Neuronal stem cell (in vitro differentiated cells): ENCODE measurements at regions not wholly inside any gene's neighbourhood (a gene's known extent, or its start where the extent isn't known, plus 50 kb on each side); places are given as distances from the start of the nearest gene placed in this dataset.
"Not testable (repeated sequence)": the region's sequence is repeated elsewhere in the genome, so short reads cannot be mapped to it uniquely, and the experiment has no call there.

Experiments
- DNase-seq: peaks from one replicate; pipeline ENCODE4 v3.0.0-alpha.2; 2013; ENCODE audit warnings: low spot score
- H2AFZ ChIP-seq: one replicate; pipeline ENCODE4 v1.6.1; 2013; ENCODE audit warnings: mild to moderate bottlenecking, low read length, inconsistent platforms
- H2AK5ac ChIP-seq: 2 replicates; pipeline ENCODE4 v1.6.1; 2013; ENCODE audit warnings: low read depth, mild to moderate bottlenecking, inconsistent platforms, low read length, moderate library complexity, mixed read lengths
- H2BK120ac ChIP-seq: 2 replicates; pipeline ENCODE4 v1.6.1; 2013; ENCODE audit warnings: low read depth, mild to moderate bottlenecking, inconsistent platforms, low read length, moderate library complexity, mixed read lengths
- H2BK12ac ChIP-seq: one replicate; pipeline ENCODE4 v1.6.1; 2013; ENCODE audit warnings: low read length, inconsistent platforms
- H2BK15ac ChIP-seq: 2 replicates; pipeline ENCODE4 v1.6.1; 2013; ENCODE audit warnings: mild to moderate bottlenecking, low read length, inconsistent platforms, mixed read lengths
- H2BK5ac ChIP-seq: one replicate; pipeline ENCODE4 v1.6.1; 2013; ENCODE audit warnings: inconsistent platforms, mild to moderate bottlenecking, low read length, moderate library complexity
- H3K14ac ChIP-seq: one replicate; pipeline ENCODE4 v1.6.1; 2013; ENCODE audit warnings: low read length, inconsistent platforms
- H3K18ac ChIP-seq: 2 replicates; pipeline ENCODE4 v1.6.1; 2013; ENCODE audit warnings: low read length, inconsistent platforms
- H3K23ac ChIP-seq: 2 replicates; pipeline ENCODE4 v1.6.1; 2013; ENCODE audit warnings: low read depth, mild to moderate bottlenecking, mixed read lengths, low read length, inconsistent platforms; ENCODE audit not compliant: poor library complexity
- H3K27ac ChIP-seq: replicated peaks from 3 replicates; pipeline ENCODE4 v1.5.1; 2013; ENCODE audit warnings: low read length, inconsistent platforms
- H3K27me3 ChIP-seq, 3 experiments: 2 replicates each; pipeline ENCODE4 v1.6.1; 2013; ENCODE audit warnings: low read length in 3 of 3, mild to moderate bottlenecking in 2 of 3, inconsistent platforms in 1 of 3, low read depth in 1 of 3, mixed read lengths in 1 of 3, moderate library complexity in 1 of 3; ENCODE audit not compliant: control insufficient read depth in 3 of 3, insufficient read depth in 3 of 3
- H3K36me3 ChIP-seq, 2 donors: replicated peaks in 1 of 2; 2 replicates each; pipeline ENCODE4 v1.6.1; 2013; ENCODE audit warnings: low read length in 2 of 2; ENCODE audit not compliant: control insufficient read depth in 2 of 2, insufficient read depth in 2 of 2
- H3K4ac ChIP-seq: 2 replicates; pipeline ENCODE4 v1.6.1; 2013; ENCODE audit warnings: inconsistent platforms, mild to moderate bottlenecking, low read length, moderate library complexity
- H3K4me1 ChIP-seq, 2 donors: 1 replicate in 1 of 2; 2 replicates in 1 of 2; pipeline ENCODE4 v1.6.1; 2013; ENCODE audit warnings: low read length in 2 of 2, low read depth in 1 of 2; ENCODE audit not compliant: control insufficient read depth in 2 of 2, insufficient read depth in 1 of 2
- H3K4me2 ChIP-seq: one replicate; pipeline ENCODE4 v1.6.1; 2013; ENCODE audit warnings: mild to moderate bottlenecking, low read length, inconsistent platforms; ENCODE audit not compliant: insufficient read depth, poor library complexity, severe bottlenecking
- H3K4me3 ChIP-seq, 2 donors: 2 replicates each; pipeline ENCODE4 v1.5.1; 2013; ENCODE audit warnings: low read length in 2 of 2, mild to moderate bottlenecking in 2 of 2, inconsistent platforms in 1 of 2, moderate library complexity in 1 of 2
- H3K79me1 ChIP-seq: one replicate; pipeline ENCODE4 v1.6.1; 2013; ENCODE audit warnings: low read depth, mild to moderate bottlenecking, inconsistent platforms, low read length, moderate library complexity
- H3K9ac ChIP-seq: one replicate; pipeline ENCODE4 v1.6.1; 2013; ENCODE audit warnings: mild to moderate bottlenecking, low read depth, low read length, inconsistent platforms; ENCODE audit not compliant: poor library complexity
- H3K9me3 ChIP-seq, 2 donors: replicated peaks in 1 of 2; 2 replicates each; pipeline versions ENCODE3 to v1.6.1; 2013; ENCODE audit warnings: low read length in 2 of 2, mild to moderate bottlenecking in 2 of 2, inconsistent platforms in 1 of 2, low read depth in 1 of 2, mixed read lengths in 1 of 2, moderate library complexity in 1 of 2; ENCODE audit not compliant: control insufficient read depth in 2 of 2, insufficient read depth in 1 of 2
- H4K8ac ChIP-seq: one replicate; pipeline ENCODE4 v1.6.1; 2013; ENCODE audit warnings: low read depth, mild to moderate bottlenecking, inconsistent platforms, low read length, moderate library complexity
- H4K91ac ChIP-seq: one replicate; pipeline ENCODE4 v1.6.1; 2013; ENCODE audit warnings: low read length, low read depth, mild to moderate bottlenecking, inconsistent platforms; ENCODE audit not compliant: poor library complexity
- WGBS, 2 donors: extraction: QIAGEN DNeasy Blood & Tissue Kit; methylation state at CpG; one replicate each; pipeline ENCODE4 v1.1.7; 2013; ENCODE audit warnings: missing lambda C conversion rate in 2 of 2, mixed read lengths in 1 of 2; ENCODE audit not compliant: insufficient read length in 2 of 2, insufficient replicate concordance in 1 of 2; ENCODE audit errors: extremely low coverage in 2 of 2; 5-methylcytosine and 5-hydroxymethylcytosine counted together

DNA sequence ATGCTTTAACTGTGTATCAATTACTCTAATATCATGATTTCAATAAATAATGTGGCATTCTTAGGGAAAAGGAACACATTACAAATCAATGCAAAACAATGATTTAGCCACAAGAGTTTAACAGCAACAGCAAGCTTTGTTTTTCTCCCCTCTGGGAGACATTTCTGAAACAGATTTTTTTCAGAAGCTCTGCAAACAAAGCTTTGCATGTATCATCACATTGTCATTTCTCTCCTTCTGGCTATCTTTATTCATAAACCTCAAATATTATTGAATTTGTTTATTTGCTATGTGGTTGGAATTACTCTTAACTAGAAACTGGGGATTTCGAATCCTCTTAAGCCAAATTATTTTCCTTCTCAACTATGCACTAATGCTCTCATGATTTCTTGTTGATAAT, 278.4 kb upstream of the ATXN7L3B start:
- Histone ChIP-seq H2BK15ac (no peak overlapping the region), H3K23ac (no peak overlapping the region), H4K91ac (no peak overlapping the region), H3K14ac (no peak overlapping the region), H2AK5ac (no peak overlapping the region), H3K9ac (no peak overlapping the region), H3K4ac (no peak overlapping the region), H2BK12ac (no peak overlapping the region), H3K4me3 (no peak overlapping the region), H2AFZ (no peak overlapping the region), H3K79me1 (no peaks in the 10 kb centered on the region), H2BK120ac (no peak overlapping the region), H3K18ac (no peak overlapping the region), H3K4me1 (no peaks in the 10 kb centered on the region), H3K27me3 (no peaks in the 10 kb centered on the region), H3K4me2 (no peak overlapping the region), H3K36me3 (no peaks in the 10 kb centered on the region), H2BK5ac (no peak overlapping the region), H3K27ac (no peak overlapping the region), H4K8ac (no peak overlapping the region), H3K9me3 (no peaks in the 10 kb centered on the region)
- DNase-seq: no peak
- no CpG with 5 or more reads among the region's 1 CpG for WGBS, 2 donors

DNA sequence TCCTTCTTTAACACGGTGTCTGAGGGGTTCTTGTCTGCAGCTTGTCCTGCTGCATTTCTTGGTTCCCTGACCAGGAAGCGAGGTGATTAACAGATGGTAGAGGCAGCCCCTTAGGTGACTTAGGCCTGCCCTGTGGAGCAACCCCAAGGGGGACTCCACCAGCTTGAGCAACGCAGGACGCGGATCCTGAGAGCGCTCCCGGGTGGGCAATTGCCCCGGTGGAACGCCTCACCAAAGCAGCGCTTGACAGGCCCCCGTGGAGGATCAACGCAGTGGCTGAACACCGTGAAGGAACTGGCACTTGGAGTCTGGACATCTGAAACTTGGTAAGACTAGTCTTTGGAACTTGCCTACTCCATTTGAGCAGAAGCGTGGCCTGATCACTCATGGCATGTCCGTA, 272.9 kb upstream of the ATXN7L3B start:
- H2BK5ac ChIP-seq: no peak overlapping the region
- H3K9ac ChIP-seq: no peak overlapping the region
- no peak overlapping the region for H3K4me3 ChIP-seq
- H3K27ac ChIP-seq: no peak overlapping the region
- H3K9me3 ChIP-seq: no peaks in the 10 kb centered on the region
- H4K8ac ChIP-seq: no peak overlapping the region
- no peak for DNase-seq
- no peak overlapping the region for H3K23ac ChIP-seq
- H3K27me3 ChIP-seq: no peaks in the 10 kb centered on the region
- no peak overlapping the region for H4K91ac ChIP-seq
- no peak overlapping the region for H3K4ac ChIP-seq
- H2BK15ac ChIP-seq: no peak overlapping the region
- H2AK5ac ChIP-seq: no peak overlapping the region
- no peak overlapping the region for H3K4me2 ChIP-seq
- H3K4me1 ChIP-seq: no peaks in the 10 kb centered on the region
- H2BK12ac ChIP-seq: no peak overlapping the region
- H3K79me1 ChIP-seq: no peaks in the 10 kb centered on the region
- no peak overlapping the region for H3K18ac ChIP-seq
- no peaks in the 10 kb centered on the region for H3K36me3 ChIP-seq
- no peak overlapping the region for H2AFZ ChIP-seq
- H2BK120ac ChIP-seq: no peak overlapping the region
- H3K14ac ChIP-seq: no peak overlapping the region
- WGBS, 2 donors: no CpG with 5 or more reads among the region's 15 CpGs

DNA sequence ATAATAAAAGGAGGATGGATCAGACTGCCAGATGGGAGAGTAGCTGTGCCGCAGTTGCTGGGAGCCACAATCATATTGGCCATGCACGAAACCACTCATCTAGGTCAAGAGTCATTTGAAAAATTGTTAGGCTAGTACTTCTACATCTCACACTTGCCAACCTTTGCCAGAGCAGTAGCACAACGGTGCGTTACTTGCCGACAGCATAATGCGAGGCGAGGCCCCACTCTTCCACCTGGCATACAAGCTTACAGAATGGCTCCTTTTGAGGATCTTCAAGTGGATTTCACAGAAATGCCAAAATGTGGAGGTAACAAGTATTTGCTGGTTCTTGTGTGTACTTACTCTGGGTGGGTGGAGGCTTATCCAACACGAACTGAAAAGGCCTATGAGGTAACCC, 268.3 kb upstream of the ATXN7L3B start:
- not testable (repeated sequence) for H3K4me1 ChIP-seq, H3K4me3 ChIP-seq, H3K27me3 ChIP-seq, H3K27ac ChIP-seq, H2AFZ ChIP-seq, H3K23ac ChIP-seq, H2BK12ac ChIP-seq, H2BK120ac ChIP-seq, H3K9ac ChIP-seq, H2AK5ac ChIP-seq, H3K36me3 ChIP-seq, H3K9me3 ChIP-seq, DNase-seq, H3K18ac ChIP-seq, H3K14ac ChIP-seq, H4K8ac ChIP-seq, H3K4me2 ChIP-seq, H2BK5ac ChIP-seq, H4K91ac ChIP-seq, H2BK15ac ChIP-seq, H3K4ac ChIP-seq, H3K79me1 ChIP-seq
- no CpG with 5 or more reads among the region's 8 CpGs for WGBS, 2 donors

DNA sequence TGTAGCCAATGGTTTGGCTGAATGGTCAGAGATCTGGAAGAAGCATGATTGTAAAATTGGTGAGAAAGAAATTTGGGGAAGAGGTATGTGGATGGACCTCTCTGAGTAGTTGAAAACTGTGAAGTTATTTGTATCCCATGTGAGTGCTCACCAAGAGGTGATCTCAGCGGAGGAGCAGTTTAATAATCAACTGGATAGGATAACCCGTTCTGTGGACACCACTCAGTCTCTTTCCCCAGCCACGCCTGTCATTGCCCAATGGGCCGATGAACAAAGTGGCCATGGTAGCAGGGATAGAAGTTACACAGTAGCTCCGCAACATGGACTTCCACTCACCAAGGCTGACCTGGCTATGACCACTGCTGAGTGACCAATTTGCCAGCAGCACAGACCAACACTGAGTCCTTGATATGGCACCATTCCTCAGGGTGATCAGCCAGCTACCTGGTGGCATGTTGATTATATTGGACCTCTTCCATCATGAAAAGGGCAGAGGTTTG, 257.4 kb upstream of the ATXN7L3B start:
- no CpG with 5 or more reads among the region's 5 CpGs for WGBS, 2 donors
- H4K8ac ChIP-seq: no peak overlapping the region
- no peak overlapping the region for H2AK5ac ChIP-seq
- no peak overlapping the region for H3K18ac ChIP-seq
- no peak overlapping the region for H3K4me2 ChIP-seq
- H3K9me3 ChIP-seq: no peaks in the 10 kb centered on the region
- no peaks in the 10 kb centered on the region for H3K27me3 ChIP-seq
- no peaks in the 10 kb centered on the region for H3K4me1 ChIP-seq
- no peak overlapping the region for H2AFZ ChIP-seq
- no peak overlapping the region for H2BK12ac ChIP-seq
- no peak overlapping the region for H2BK5ac ChIP-seq
- H3K23ac ChIP-seq: no peak overlapping the region
- H3K14ac ChIP-seq: no peak overlapping the region
- no peak overlapping the region for H3K4ac ChIP-seq
- H3K27ac ChIP-seq: no peak overlapping the region
- no peak overlapping the region for H2BK15ac ChIP-seq
- DNase-seq: no peak
- H4K91ac ChIP-seq: no peak overlapping the region
- no peaks in the 10 kb centered on the region for H3K36me3 ChIP-seq
- no peak overlapping the region for H3K4me3 ChIP-seq
- H2BK120ac ChIP-seq: no peak overlapping the region
- no peaks in the 10 kb centered on the region for H3K79me1 ChIP-seq
- no peak overlapping the region for H3K9ac ChIP-seq
